Osteocyte (in vitro differentiated cells): ENCODE measurements at regions not wholly inside any gene's neighbourhood (a gene's known extent, or its start where the extent isn't known, plus 50 kb on each side); places are given as distances from the start of the nearest gene placed in this dataset.

Experiments
- DNase-seq: peaks from one replicate; pipeline ENCODE4 v3.0.0; 2021; ENCODE audit warnings: mixed read lengths; ENCODE audit not compliant: unreplicated experiment; ENCODE audit errors: extremely low spot score
- H3K27ac Mint-ChIP-seq: one replicate; pipeline ENCODE4 v1.8.0; 2021; ENCODE audit warnings: mild to moderate bottlenecking, mixed read lengths; ENCODE audit not compliant: unreplicated experiment
- H3K27me3 Mint-ChIP-seq: one replicate; pipeline ENCODE4 v1.8.0; 2021; ENCODE audit warnings: mixed read lengths; ENCODE audit not compliant: unreplicated experiment
- H3K36me3 Mint-ChIP-seq: one replicate; pipeline ENCODE4 v1.8.0; 2021; ENCODE audit warnings: mixed read lengths; ENCODE audit not compliant: unreplicated experiment
- H3K4me1 Mint-ChIP-seq: one replicate; pipeline ENCODE4 v1.8.0; 2021; ENCODE audit warnings: mixed read lengths; ENCODE audit not compliant: unreplicated experiment
- H3K4me3 Mint-ChIP-seq: one replicate; pipeline ENCODE4 v1.8.0; 2021; ENCODE audit warnings: mild to moderate bottlenecking, moderate library complexity, mixed read lengths; ENCODE audit not compliant: unreplicated experiment
- H3K9me3 Mint-ChIP-seq: one replicate; pipeline ENCODE4 v1.8.0; 2021; ENCODE audit warnings: mixed read lengths; ENCODE audit not compliant: unreplicated experiment
- TF ChIP-seq, protein P1 (sequence below): fragments of 200-600 bp; sonication (generic); IDR thresholded peaks from 2 replicates; pipeline ENCODE4 v1.5.0; 2021; ENCODE audit warnings: antibody characterized with exemption, mild to moderate bottlenecking, moderate library complexity

DNA sequence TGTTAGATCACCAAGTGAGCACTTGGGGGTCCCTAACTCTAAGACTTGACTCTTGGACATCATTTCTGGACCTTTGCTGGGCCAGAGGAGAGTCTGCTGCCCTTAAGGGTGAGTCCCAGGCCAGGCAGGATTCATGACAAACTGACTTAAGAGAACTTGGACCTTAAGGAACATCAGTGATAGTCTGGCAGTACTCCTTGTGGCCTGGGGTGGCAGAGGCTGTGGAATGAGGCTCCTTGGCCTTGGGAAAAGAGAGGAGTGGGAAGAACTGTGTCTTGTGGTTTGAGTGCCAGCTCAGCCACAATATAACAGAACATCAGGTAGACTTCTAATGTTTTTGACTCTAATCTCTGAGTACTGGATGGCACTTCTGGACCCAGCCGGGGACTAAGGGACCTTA, 478.7 kb downstream of the MEI4 start:
- TF ChIP-seq, protein P1, sequence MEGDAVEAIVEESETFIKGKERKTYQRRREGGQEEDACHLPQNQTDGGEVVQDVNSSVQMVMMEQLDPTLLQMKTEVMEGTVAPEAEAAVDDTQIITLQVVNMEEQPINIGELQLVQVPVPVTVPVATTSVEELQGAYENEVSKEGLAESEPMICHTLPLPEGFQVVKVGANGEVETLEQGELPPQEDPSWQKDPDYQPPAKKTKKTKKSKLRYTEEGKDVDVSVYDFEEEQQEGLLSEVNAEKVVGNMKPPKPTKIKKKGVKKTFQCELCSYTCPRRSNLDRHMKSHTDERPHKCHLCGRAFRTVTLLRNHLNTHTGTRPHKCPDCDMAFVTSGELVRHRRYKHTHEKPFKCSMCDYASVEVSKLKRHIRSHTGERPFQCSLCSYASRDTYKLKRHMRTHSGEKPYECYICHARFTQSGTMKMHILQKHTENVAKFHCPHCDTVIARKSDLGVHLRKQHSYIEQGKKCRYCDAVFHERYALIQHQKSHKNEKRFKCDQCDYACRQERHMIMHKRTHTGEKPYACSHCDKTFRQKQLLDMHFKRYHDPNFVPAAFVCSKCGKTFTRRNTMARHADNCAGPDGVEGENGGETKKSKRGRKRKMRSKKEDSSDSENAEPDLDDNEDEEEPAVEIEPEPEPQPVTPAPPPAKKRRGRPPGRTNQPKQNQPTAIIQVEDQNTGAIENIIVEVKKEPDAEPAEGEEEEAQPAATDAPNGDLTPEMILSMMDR, result no peak
- no peak overlapping the region for H3K27ac Mint-ChIP-seq
- peaks cover 17% of the 10 kb centered on the region for H3K9me3 Mint-ChIP-seq
- no peaks in the 10 kb centered on the region for H3K27me3 Mint-ChIP-seq
- DNase-seq, result no peak
- H3K36me3 Mint-ChIP-seq, result no peaks in the 10 kb centered on the region
- H3K4me3 Mint-ChIP-seq, result no peak overlapping the region
- no peaks in the 10 kb centered on the region for H3K4me1 Mint-ChIP-seq

DNA sequence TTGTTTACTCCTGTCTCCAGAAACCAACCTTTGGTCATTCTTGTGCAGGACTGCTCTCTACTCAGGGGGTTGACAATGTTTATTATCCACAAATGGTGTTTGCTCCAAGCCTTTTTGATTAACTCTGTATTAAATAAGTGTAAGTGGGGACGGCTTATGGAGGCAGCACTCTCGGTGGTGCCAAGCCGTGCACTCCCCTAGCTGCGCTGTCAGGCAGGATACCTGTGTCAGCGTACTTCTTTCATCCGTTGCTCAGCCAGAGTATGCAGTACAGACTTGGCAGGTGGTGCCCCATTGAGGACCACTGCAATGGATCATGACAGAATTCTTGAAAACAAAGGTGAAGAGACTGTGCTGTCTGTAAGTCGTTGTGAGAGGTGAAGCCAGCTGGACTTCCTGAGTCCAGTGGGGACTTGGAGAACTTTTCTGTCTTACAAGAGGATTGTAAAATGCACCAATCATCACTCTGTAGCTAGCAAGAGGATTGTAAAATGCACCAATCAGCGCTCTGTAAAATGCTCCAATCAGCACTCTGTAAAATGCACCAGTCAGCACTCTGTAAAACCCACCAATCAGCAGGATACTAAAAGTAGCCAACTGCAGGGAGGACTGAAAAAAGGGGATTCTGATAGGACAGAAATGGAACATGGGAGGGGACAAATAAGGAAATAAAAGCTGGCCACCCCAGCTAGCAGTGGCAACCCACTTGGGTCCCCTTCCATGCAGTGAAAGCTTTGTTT, 480.0 kb downstream of the MEI4 start:
- Mint-ChIP-seq H3K36me3 (no peaks in the 10 kb centered on the region), H3K9me3 (peaks cover 28% of the 10 kb centered on the region), H3K4me3 (no peak overlapping the region), H3K27me3 (no peaks in the 10 kb centered on the region), H3K4me1 (no peaks in the 10 kb centered on the region), H3K27ac (no peak overlapping the region)
- TF ChIP-seq, protein P1, result no peak
- no peak for DNase-seq

DNA sequence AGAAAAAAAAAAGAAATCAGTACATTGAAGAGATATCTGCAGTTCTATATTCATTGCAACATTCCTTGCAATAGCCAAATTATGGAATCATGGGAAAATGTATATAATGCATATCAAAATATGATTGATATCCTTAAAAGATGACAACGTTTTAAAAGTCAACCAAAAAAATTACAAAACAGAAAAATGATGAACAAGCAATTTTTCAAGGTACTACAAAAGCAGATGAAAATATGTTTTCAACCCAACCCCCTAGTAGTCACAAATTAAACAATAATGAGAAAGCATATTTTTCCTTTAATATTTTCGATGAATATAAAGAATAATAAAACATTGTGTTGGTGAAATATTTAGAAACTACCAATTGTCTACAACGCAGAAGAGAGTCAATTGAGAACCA, 497.6 kb downstream of the MEI4 start:
- Mint-ChIP-seq H3K4me3 (no peak overlapping the region), H3K4me1 (no peaks in the 10 kb centered on the region), H3K36me3 (no peaks in the 10 kb centered on the region), H3K27ac (no peak overlapping the region), H3K9me3 (peaks cover 11% of the 10 kb centered on the region), H3K27me3 (no peaks in the 10 kb centered on the region)
- TF ChIP-seq, protein P1, result no peak
- no peak for DNase-seq

DNA sequence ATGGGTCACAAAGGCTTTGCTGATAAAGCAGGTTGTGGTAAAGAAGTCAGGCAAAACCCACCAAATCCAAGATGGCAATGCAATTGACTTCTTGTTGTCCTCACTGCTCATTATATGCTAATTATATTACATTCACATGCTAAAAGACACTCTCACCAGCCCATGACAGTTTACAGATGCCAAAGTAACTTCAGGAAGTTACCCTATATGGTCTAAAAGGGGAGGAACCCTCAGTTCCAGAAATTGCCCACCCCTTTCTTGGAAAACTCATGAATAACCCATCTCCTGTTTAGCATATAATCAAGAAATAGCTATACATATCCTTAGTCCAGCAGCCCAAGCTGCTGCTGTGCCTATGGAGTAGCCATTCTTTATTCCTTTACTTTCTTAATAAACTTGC, 501.1 kb downstream of the MEI4 start:
- Mint-ChIP-seq H3K4me3 (no peak overlapping the region), H3K27ac (no peak overlapping the region), H3K36me3 (no peaks in the 10 kb centered on the region), H3K9me3 (peaks cover 6% of the 10 kb centered on the region), H3K4me1 (no peaks in the 10 kb centered on the region), H3K27me3 (no peaks in the 10 kb centered on the region)
- DNase-seq, result no peak
- TF ChIP-seq, protein P1, result no peak

DNA sequence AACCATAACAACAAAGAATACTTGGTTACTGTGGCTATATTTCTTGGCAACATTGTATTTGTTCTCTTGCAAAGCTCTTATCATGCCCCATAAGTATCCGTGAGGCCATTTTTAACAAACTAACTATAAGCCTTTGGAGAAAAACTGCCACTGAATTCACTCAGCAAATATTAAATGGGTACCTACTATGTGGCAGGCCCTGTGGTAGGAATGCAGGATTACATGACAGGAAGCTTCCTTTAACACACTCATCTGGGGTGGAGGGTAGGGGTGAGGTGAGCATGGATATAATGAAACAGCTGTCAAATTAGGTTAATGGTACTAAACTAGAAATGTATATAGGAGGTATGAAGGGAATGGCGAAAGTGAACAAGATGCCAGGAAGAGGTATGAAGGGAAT, 504.8 kb downstream of the MEI4 start:
- H3K4me1 Mint-ChIP-seq, result no peaks in the 10 kb centered on the region
- no peaks in the 10 kb centered on the region for H3K9me3 Mint-ChIP-seq
- no peak overlapping the region for H3K27ac Mint-ChIP-seq
- H3K4me3 Mint-ChIP-seq, result no peak overlapping the region
- no peaks in the 10 kb centered on the region for H3K27me3 Mint-ChIP-seq
- DNase-seq, result no peak
- TF ChIP-seq, protein P1, result no peak
- no peaks in the 10 kb centered on the region for H3K36me3 Mint-ChIP-seq
